GM18873 (cell line): ENCODE measurements at regions not wholly inside any gene's neighbourhood (a gene's known extent, or its start where the extent isn't known, plus 50 kb on each side); places are given as distances from the start of the nearest gene placed in this dataset.
"Not testable (repeated sequence)": the region's sequence is repeated elsewhere in the genome, so short reads cannot be mapped to it uniquely, and the experiment has no call there.

Source experiments
- ATAC-seq: cut with Tn5 transposase; IDR thresholded peaks from one replicate; pipeline ENCODE4 v1.9.1; 2021; ENCODE audit warnings: mild to moderate bottlenecking, moderate library complexity, moderate number of reproducible peaks; ENCODE audit not compliant: unreplicated experiment, low FRiP score

DNA sequence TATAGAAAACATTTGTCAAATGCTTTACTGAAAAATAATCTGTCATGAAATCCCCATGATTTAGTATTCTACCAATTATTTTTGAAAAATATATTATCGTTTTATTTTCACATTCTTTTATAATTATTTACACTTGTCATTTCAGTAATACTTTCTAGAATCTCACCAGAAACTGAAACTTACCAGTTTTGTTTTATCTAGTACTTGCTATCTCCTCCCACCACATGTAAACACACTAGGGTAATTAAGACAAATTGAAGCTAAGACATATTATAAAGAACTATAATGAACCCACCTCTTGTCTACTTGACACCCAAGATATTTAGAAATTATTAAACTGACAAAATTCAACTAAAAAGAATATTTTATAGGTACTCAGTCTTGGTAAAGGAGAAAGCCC lies 51.5 kb upstream of the GRM3 start:
- no peak for ATAC-seq

DNA sequence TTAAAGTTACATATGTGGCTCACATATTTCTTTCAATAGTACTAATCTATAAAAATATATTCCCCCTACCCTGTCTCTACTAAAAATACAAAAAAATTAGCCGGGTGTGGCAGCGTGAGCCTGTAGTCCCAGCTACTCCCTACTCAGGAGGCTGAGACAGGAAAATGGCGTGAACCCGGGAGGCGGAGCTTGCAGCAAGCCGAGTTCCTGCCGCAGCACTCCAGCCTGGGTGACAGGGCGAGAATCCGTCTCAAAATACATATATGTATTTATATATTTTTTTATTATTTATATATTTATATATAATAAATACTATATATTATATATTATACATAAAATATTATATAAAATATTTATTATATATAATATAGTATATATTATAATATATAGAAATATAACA lies 69.7 kb upstream of the GRM3 start:
- ATAC-seq, result no peak

DNA sequence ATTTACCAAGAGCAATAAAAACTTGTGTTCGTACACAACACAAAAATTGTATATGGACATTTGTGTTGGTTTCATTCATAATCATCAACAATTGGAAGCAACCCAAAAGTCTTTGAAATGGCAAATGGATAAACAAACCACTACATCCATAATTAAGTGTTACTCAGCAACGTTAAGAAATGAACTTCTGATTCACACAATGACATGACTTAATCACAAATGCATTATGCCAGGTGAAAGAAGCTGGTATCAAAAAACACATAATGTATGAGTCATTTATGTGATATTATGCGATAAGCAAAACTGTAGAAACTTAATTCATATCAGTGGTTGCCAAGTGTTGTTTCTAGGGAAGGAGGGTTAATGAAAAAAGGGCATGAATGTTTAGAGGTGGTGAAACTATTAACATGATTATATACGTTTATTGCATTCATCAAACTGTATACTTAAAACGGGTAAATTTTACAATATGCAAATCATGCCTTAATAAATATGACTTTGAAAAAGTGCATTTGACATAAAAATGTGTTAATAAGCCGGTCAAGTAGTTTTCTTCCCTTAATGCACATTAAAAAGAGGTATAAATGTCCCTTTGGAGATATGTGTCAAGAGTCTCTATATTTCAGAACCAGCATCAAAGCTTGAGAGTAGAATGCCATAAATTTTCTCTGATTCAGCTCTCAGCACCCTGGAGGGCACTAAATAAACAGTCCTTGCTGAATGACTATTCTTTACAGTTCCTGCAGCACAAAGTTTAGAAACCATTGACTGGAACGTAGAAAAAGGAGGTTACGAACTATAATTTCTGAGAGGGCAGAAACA lies 84.8 kb upstream of the GRM3 start:
- ATAC-seq, result no peak

DNA sequence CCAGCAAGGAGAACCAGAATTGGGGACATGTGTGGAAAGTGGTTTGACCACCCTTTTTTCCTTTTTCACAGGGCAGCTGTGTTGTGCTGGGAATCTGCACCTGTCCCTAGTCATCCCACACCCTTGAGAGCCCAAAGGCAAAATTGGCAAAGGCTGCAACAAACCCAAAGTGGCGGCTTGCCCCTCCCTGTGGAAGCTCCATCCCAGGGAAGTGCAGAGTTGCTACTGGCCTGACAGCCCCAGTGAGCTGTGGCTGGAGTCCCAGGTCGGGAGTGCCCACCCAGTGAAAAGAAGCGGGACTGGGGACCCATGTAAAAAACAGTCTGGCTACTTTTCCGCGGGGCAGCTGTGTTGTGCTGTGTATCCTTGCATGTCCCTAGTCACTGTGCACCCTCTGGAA lies 109.1 kb upstream of the GRM3 start:
- no peak for ATAC-seq

DNA sequence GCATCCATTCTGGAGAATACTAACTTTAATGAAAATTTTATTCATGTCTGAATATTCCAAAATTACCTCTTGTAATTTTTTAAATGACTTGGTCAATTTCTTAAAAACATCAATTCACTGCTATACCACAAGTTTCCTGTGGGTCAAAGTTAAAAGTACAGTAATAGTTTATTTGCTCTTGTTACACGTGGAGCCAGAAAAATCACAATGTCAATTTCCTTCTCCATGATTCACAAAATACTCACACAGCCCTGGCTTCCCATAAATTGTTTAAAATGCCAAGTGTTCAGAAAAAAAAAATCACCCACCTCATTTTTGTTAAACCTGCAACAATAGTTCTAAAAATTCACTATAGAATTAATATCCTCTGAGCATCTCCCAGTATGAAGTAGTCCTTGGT lies 139.5 kb upstream of the GRM3 start:
- ATAC-seq, result no peak

DNA sequence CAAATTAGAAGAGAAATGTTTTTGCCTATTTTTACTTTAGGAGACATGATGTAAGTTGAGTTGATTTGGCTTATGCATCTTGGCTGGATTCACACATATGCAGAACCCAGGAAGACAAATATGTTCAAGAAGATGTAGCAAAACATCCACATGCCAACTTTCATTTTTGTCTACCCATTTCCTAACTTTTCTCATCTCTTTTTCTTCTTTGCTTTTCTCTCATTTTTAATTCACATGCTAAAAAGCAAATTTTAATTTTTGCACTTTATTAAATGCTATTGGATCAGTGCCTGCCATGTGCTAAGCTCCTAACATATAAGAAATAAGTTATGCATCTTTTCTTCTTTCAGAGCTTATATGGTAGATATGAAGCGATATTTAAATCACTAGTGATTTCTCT lies 143.7 kb upstream of the GRM3 start:
- no peak for ATAC-seq

DNA sequence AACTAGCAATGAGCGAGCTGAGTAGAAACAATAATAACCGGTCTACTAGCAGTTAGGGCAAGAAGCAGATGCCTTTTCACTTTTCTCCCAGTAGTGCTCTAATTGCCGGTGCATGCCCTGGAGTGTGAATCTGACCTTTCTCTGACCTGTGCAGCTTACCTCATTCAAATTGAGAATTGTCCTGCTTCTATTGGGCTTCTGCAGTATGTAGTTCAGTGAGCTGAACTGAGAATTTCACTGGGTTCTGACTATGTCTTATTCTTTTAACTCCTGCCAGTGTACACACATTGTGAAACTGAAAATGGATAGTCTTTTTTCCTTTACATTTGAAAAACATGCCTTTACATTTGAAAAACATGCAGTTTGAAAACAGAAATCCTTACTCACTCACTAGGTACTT lies 157.9 kb upstream of the GRM3 start:
- no peak for ATAC-seq

DNA sequence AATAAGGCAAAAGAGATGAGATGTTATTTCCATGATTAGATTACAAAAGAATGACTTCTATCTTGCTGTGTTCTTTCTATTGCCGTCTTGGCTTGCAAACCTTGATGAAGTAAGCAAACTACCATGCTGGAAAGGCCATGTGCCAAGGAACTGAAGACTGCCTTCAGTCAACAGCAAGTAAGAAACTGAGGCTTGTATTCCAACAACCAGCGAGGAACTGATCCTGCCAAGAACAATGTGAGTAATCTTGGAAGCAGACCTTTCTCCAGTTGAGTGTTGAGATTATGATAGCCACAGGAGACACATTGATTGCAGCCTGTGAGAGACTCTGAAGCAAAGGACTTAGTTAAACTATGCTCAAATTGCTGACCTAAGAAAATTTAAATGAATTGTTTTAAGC lies 164.6 kb upstream of the GRM3 start:
- ATAC-seq, result no peak

DNA sequence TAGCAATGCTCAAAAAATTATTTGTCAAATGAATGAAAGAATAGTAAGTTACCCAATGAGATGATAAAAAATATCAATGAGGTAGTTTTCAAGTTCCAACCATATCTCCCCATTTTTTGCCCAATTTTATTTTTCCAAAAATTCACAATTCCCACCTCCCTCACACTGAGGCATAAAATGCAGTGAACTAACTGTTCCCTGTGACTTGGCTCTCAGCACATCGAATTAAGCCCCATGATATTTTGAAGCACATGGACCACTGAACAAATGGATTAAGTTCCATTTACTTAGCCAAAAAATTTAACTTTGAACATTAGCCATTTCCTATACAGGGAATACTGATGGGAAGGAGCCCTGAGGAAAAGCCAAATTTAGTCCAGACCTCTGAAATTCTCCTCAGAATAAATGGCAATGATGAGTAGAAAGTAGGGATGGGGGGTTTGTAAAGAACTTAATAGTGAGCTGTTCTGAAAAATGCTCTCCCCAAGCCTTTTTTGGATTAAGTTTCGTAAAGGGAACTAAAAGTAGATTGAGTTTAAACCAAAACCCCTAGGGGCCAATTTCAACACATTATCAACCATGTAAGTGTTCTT lies 166.3 kb upstream of the GRM3 start:
- no peak for ATAC-seq

DNA sequence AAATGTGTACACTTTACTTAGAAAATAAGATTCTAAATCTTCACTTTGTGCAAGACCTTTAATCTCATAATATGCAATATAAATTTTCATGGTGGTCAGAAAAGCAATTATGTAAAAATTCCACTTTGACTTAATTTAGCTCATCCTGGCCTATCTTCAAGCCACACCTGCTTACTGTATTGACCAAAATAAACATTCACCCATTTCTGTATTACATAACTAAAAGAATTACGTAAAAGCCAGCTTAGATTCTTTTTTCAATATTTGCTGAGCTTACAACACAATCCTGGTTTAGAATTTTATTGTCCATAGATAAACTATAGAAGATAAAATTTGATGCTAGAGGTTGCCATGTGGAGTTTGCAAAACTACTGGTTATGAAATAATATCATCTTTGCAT lies 172.9 kb upstream of the GRM3 start:
- ATAC-seq, result no peak

DNA sequence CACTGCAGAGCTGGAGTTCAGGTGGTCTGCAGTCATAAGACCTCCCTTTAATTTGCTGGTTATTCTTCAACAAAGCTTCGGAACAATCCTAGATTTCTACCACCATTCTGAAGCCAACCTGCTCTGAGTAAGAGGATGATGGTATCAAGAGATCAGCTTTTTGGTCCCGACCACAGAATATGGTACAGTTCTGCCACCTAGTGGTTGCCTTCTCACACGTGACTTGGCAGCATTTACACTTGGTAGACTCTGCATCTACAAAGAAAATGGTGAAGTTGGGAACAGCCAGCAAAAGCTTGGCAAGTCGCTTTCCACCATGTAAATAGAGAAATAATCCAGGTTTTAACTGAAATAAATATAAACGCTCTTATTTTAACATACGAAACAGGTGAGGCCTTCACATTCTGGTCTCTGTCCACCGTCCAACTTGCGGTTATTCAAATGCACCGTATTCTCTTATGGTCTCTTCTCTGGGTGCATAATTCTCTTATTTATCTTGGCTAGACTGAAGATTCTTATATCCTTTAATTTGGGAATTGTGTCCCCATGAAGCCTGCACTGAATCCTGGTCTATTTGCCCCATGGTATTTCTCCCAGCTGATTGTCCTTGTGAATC lies 173.9 kb upstream of the GRM3 start:
- ATAC-seq, result peak; percentile 93

DNA sequence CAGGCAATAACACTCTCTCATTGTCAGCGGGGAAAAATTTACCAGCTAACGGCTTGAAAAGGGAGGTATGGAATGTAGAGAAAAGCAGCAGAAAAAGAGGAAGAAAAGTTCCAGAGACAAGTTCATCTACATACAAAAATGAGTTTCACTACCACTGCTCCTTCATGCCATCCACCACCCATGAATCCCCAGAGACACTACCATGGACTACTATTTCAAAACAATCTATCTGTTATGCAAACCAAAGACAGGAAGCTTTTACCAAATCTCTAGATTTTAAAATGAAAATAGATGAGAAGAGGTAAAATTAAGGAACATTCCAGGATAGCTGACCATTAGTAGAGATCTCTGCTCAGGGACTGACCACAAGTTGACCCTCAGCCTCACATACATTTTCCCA lies 189.0 kb upstream of the GRM3 start:
- ATAC-seq, result no peak

DNA sequence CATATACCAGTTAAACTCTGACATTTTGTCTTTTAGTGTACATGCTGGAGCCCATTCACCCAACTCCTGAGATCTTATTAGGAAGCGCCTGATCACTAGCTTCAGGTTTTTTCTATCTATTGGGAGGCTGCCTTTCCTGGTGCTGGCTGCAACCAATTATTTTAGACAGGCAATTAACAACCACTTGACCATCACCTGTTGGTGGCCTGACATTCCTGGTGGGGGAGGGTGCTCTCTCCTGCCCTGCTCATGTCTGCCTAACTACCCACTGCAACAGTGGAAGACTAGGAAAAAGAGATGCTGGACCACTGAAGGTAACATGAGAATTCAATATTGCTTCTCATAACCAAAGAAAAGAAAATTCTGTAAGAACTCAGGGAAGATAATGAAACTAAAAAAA lies 190.3 kb upstream of the GRM3 start:
- no peak for ATAC-seq

DNA sequence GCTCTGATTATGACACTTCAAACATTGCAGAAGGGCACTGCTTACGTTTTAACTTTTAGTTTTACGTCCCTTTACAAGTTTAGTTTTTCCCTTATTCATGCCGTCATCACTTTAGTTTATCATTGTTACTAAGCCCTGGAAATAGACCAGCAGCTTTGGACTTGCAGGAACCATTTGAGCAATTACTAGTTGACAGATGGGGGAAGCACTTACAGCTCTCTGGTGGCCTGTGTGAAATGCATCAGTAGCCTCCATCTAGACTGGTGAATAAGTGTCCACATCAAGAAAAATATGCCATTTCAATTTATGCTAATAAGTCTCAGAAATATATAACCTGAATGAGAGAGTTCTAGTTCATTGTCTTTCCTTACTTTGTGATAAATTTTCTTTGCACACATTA lies 194.9 kb upstream of the GRM3 start:
- no peak for ATAC-seq

DNA sequence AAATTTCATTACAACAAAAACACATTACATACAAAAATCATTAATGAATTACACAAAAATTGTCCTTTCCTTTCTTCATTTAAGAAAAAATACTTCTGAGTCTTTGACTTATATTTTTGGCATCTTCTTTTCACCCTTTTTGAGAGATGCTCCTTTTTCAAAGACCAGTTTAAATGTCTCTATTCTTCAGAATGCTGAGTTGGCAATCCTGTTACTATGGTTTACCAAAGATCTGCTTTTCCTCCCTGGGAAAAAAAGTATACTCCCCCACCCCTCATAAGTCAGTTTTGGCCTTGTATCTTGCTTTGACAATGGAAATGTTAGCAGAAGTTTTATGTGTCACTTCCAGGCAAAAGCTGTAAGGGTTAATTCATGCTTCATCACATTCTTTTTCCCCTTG lies 198.4 kb upstream of the GRM3 start:
- ATAC-seq, result no peak

DNA sequence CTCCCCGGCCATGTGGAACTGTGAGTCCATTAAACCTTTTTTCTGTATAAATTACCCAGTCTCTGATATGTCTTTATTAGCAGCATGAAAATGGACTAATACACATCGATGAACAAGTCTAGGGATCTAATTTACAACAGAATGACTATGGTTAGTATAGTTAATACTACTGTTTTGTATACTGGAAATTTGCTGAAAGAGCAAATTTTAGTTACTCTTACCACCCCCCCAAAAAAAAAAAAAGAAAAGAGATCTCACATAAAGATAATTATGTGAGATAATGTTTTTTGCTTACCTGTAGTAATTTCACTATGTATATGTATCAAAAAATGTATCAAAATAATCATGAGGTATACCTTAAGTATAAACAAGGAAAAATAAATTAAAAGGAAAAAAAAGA lies 199.5 kb upstream of the GRM3 start:
- ATAC-seq, result no peak

DNA sequence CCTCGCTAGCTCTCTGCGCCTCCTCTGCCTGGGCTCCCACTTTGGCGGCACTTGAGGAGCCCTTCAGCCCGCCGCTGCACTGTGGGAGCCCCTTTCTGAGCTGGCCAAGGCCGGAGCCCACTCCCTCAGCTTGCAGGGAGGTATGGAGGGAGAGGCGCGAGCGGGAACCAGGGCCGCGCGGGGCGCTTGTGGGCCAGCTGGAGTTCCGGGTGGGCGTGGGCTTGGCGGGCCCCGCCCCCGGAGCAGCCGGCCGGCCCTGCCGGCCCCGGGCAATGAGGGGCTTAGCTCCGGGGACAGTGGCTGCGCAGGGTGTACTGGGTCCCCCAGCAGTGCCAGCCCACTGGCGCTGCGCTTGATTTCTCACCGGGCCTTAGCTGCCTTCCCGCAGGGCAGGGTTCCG lies 203.3 kb upstream of the GRM3 start:
- not testable (repeated sequence) for ATAC-seq

DNA sequence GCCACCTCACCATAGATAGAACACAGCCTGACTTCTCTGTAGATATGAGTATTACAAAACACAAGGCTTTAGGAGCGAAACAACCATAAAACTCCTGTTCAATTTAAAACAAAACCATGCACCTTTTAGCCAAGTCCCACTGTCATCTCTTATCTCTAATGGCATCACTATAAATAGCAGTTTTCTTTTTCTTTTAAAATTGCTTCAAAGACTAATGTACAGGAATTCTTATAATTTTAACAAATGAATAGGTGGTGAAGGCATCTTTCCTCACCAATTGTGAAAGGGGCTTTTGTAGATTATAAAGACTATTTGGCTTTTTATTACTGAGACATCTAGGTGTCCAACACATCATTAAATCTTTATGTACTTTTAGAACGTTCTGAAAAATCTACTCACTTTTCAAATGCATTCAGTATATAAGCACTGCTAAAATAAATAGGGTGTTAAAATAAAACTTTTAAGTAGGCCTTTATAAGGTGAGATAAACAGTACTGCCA lies 205.7 kb upstream of the GRM3 start:
- ATAC-seq, result no peak

DNA sequence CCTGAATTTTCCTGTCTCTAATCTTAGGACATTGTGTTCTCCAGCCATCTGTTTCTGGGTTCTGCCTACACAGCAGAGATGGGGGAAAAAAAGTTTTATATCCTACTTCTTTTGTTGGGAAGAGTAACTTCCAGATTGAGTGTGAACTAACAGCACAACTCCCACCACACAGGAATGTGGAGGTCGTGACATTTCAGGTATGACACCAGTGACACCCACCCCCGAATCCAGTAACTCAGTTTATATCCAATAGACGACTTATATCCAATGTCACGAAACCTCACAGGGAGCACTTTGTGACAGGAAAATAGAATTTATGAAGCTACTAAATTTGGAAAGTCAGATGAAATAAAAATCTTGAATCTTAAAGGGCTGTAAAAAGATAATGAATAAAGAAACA lies 211.9 kb upstream of the GRM3 start:
- no peak for ATAC-seq

DNA sequence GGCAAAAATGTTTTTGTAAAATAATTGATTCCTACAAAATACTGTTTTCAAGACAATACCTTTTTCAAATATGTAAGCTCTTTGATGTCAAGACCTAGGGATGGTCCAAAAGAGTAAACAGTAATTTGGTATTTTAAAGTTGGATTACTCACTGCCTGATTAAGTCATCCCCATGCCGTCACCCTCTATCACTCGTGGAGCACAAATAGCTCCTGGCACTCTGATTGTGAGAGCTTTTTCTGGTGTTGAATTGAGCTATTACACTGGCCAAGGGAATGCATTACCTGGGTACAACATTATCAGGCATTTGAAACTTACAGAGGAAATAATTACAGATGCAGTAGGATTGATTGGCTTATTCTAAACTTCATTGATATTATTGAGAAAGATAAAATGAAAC lies 231.9 kb upstream of the GRM3 start:
- ATAC-seq, result no peak

DNA sequence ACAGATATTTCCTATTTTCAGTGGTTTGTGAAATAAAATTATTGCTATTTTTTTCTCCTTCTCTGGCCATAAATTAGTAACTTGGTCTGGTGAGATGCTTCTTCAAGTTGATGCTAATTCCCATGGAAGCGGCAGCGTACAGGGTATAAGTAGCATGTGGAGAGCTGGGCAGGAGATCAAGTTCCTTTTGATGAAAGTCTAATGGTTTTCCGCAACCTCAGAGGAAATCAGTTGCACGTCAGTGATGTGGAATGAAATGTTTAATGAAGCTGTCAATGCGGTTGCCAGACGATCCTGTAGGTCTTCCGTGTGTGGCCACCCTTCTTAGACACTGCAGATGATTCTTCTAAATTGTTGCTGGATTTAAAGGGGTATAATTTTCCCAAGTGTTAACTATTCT lies 236.4 kb upstream of the GRM3 start:
- ATAC-seq, result no peak

DNA sequence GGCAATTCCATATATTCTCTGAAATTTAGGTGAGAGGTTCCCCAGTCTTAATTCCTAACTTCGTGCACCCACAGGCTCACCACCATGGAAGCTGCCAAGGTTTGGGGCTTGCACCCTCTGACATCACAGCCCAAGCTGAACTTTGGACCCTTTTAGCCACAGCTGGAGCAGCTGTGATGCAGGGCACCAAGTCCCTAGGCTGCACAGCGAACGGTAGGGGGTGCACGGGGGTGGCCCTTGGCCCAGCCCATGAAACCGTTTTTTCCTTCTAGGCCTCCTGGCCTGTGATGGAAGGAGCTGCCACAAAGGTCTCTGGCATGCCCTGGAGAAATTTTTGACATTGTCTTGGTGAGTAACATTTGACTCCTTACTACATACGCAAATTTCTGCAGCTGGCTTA lies 251.9 kb upstream of the GRM3 start:
- ATAC-seq, result no peak
